Mammary epithelial cell (primary cell): ENCODE measurements at regions not wholly inside any gene's neighbourhood (a gene's known extent, or its start where the extent isn't known, plus 50 kb on each side); places are given as distances from the start of the nearest gene placed in this dataset.

Source experiments
- EZH2 ChIP-seq: IDR thresholded peaks from 2 replicates; pipeline ENCODE4 v1.6.1; 2012; ENCODE audit warnings: low read length, inconsistent platforms, borderline replicate concordance
- TF ChIP-seq, protein P1 (sequence below), 2 donors: IDR thresholded peaks in 1 of 2; conservative IDR thresholded peaks in 1 of 2; 2 replicates each; pipeline ENCODE4 v1.5.1; 2011 to 2012; ENCODE audit warnings: inconsistent platforms in 2 of 2, low read length in 2 of 2, mild to moderate bottlenecking in 2 of 2, control low read depth in 1 of 2, low read depth in 1 of 2; ENCODE audit not compliant: insufficient read depth in 1 of 2; ENCODE audit errors: extremely low read depth in 1 of 2

DNA sequence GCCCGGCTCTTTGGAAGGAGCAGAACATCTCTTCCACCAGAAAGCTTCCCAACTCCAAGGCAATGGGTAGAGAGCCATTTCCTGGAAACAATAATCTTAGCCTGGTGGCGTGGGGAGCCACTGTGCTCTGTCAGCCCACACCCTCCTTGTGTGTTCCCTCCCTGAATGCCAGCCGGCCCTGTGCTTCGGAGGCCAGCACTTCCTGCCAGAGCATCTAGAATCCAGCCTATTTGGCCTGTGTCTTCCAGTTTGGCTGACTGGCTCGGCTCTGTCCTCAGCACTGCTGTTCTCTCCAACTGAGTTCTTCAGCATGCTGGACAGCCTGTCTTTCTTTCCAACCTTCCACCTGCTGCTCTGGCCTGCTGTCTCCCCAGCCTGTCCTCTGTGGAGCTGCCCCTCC, 349.3 kb downstream of the MFSD1 start:
- TF ChIP-seq, protein P1, sequence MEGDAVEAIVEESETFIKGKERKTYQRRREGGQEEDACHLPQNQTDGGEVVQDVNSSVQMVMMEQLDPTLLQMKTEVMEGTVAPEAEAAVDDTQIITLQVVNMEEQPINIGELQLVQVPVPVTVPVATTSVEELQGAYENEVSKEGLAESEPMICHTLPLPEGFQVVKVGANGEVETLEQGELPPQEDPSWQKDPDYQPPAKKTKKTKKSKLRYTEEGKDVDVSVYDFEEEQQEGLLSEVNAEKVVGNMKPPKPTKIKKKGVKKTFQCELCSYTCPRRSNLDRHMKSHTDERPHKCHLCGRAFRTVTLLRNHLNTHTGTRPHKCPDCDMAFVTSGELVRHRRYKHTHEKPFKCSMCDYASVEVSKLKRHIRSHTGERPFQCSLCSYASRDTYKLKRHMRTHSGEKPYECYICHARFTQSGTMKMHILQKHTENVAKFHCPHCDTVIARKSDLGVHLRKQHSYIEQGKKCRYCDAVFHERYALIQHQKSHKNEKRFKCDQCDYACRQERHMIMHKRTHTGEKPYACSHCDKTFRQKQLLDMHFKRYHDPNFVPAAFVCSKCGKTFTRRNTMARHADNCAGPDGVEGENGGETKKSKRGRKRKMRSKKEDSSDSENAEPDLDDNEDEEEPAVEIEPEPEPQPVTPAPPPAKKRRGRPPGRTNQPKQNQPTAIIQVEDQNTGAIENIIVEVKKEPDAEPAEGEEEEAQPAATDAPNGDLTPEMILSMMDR (conservative IDR thresholded peaks at IDR 0.05 in 1 of 2, IDR thresholded peaks at IDR 0.05 in 1 of 2; ENCODE audit: extremely low read depth in 1 of 2, insufficient read depth in 1 of 2, low read depth in 1 of 2, low read length in 2 of 2), result no peak
- no peak for TF ChIP-seq EZH2
